ENCODE measurements at regions not wholly inside any gene's neighbourhood (a gene's known extent, or its start where the extent isn't known, plus 50 kb on each side); places are given as distances from the start of the nearest gene placed in this dataset. TPM values are rescaled to one million over a fixed set of nuclear protein-coding genes. Genes with fewer than 3 reads are reported as not detected.

- intact Hi-C loops (cut with DNase I) = no loop called here
- no peak for DNase-seq (ENCODE audit: low spot score)
Measured at GRCh38 chr3:118817748-118818165, 216.9 kb downstream of the IGSF11 start.

- no peak for DNase-seq (ENCODE audit: low spot score)
- intact Hi-C loops (cut with DNase I) = no loop called here
Measured at GRCh38 chr3:118818386-118818785, 216.3 kb downstream of the IGSF11 start.

GRCh38 chr3:118823626-118824025 is 211.0 kb downstream of the IGSF11 start:
- no peak for DNase-seq (ENCODE audit: low spot score)
- intact Hi-C loops (cut with DNase I) = no loop called here

- DNase-seq (ENCODE audit: low spot score) = no peak
- intact Hi-C loops (cut with DNase I) = no loop called here
Measured at GRCh38 chr3:118827446-118827845, 207.2 kb downstream of the IGSF11 start.

GRCh38 chr3:118828351-118828750 is 206.3 kb downstream of the IGSF11 start:
- intact Hi-C loops (cut with DNase I) = no loop called here
- no peak for DNase-seq (ENCODE audit: low spot score)

GRCh38 chr3:118833075-118833474 is 201.6 kb downstream of the IGSF11 start:
- intact Hi-C loops (cut with DNase I) = no loop called here
- no peak for DNase-seq (ENCODE audit: low spot score)

GRCh38 chr3:118838871-118839270 is 195.8 kb downstream of the IGSF11 start:
- intact Hi-C loops (cut with DNase I) = no loop called here

GRCh38 chr3:118842147-118842863 is 192.3 kb downstream of the IGSF11 start:
- no peak for DNase-seq (ENCODE audit: low spot score)
- intact Hi-C loops (cut with DNase I) = no loop called here

More at GRCh38 chr3:118838871-118839270, 195.8 kb downstream of the IGSF11 start:
- no peak for DNase-seq (ENCODE audit: low spot score)

- DNase-seq (ENCODE audit: low spot score) = no peak
- intact Hi-C loops (cut with DNase I) = no loop called here
Measured at GRCh38 chr3:118846176-118846575, 188.5 kb downstream of the IGSF11 start.

Small RNAs in the stretch of these regions (microRNA-seq; reads per million reads assigned to microRNA genes)
- not detected for gene MIR4447

All from cardiac septum (tissue), 1 donor.